Testis (tissue), 2 donors: ENCODE measurements at regions not wholly inside any gene's neighbourhood (a gene's known extent, or its start where the extent isn't known, plus 50 kb on each side); places are given as distances from the start of the nearest gene placed in this dataset.

Experiments used
- DNase-seq: peaks from one replicate; pipeline ENCODE4 v3.0.0-alpha.2; 2019
- H3K27ac ChIP-seq, 2 donors: fragments of 200-600 bp; sonication (generic); one replicate each; pipeline ENCODE4 v1.5.1; 2019
- H3K27me3 ChIP-seq: fragments of 200-600 bp; sonication (generic); one replicate; pipeline ENCODE4 v1.5.1; 2019
- H3K36me3 ChIP-seq: fragments of 200-600 bp; sonication (generic); one replicate; pipeline ENCODE4 v1.5.1; 2017; ENCODE audit warnings: low read depth; ENCODE audit errors: missing control alignments
- H3K4me1 ChIP-seq: fragments of 200-600 bp; sonication (generic); one replicate; pipeline ENCODE4 v1.5.1; 2019
- H3K4me3 ChIP-seq, 2 donors: fragments of 200-600 bp; sonication (generic); one replicate each; pipeline ENCODE4 v1.5.1; 2017 to 2019
- H3K9me3 ChIP-seq: fragments of 200-600 bp; sonication (generic); one replicate; pipeline ENCODE4 v1.5.1; 2017
- POLR2A ChIP-seq: fragments of 450-650 bp; IDR thresholded peaks from one replicate; pipeline ENCODE4 v1.6.1; 2017; ENCODE audit warnings: antibody characterized with exemption, mild to moderate bottlenecking, moderate library complexity
- WGBS, 2 donors: methylation state at CpG; one replicate each; pipeline ENCODE4 v1.1.5; 2018; 5-methylcytosine and 5-hydroxymethylcytosine counted together
- intact Hi-C: fragments of 100-400 bp; cut with DNase I; formaldehyde crosslinking; loops from one replicate; pipeline ENCODE4 v1.15.1; 2023; ENCODE audit warnings: low total_unique reads
- TF ChIP-seq, protein P1 (sequence below), 3 experiments: fragments of 450-650 bp in 2 of 3; fragments of 200-600 bp in 1 of 3; sonication (generic) in 1 of 3; IDR thresholded peaks; one replicate each; pipeline ENCODE4 v1.5.1; 2016 to 2019; ENCODE audit warnings: antibody characterized with exemption in 3 of 3, mild to moderate bottlenecking in 2 of 3, moderate library complexity in 1 of 3

DNA sequence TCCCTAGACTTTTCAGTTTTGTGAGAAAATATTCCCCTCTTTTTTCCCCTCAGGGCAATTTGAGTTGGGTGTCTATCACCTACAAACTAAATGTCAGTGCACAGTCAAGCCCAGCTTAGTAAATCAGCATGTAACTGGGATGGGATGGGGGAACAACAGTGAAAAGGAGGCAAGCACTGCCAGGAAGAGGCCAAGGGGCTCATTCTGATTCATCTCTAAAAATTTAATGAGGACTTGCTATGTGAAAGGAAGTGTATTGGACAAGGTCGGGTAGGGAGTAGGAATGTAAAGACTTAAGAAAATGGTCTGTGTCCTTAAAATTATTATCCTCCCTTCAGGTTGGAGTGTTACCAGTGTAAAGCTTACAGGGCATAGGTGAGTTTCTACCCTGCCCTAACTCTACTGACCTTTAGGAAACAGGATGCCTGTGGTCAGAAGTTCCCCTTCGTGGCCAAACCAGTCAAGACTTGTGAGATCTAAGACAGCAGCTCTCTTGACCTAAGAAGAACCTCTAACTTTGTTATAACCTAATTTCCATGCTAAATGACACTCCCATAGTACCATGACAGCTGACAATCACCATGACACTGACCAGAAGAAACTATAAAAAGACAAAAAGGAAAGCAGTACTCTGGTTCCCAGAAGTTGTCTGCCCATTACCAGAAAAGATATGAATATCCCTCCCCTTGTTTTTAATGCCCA is 194.4 kb upstream of the LDB2 start:
- no peaks in the 10 kb centered on the region for H3K9me3 ChIP-seq
- intact Hi-C loops: no loop called here
- peaks cover 18% of the 10 kb centered on the region for H3K4me1 ChIP-seq
- H3K27ac ChIP-seq: no peak overlapping the region
- no peaks in the 10 kb centered on the region for H3K27me3 ChIP-seq
- TF ChIP-seq POLR2A: no peak
- TF ChIP-seq, protein P1, sequence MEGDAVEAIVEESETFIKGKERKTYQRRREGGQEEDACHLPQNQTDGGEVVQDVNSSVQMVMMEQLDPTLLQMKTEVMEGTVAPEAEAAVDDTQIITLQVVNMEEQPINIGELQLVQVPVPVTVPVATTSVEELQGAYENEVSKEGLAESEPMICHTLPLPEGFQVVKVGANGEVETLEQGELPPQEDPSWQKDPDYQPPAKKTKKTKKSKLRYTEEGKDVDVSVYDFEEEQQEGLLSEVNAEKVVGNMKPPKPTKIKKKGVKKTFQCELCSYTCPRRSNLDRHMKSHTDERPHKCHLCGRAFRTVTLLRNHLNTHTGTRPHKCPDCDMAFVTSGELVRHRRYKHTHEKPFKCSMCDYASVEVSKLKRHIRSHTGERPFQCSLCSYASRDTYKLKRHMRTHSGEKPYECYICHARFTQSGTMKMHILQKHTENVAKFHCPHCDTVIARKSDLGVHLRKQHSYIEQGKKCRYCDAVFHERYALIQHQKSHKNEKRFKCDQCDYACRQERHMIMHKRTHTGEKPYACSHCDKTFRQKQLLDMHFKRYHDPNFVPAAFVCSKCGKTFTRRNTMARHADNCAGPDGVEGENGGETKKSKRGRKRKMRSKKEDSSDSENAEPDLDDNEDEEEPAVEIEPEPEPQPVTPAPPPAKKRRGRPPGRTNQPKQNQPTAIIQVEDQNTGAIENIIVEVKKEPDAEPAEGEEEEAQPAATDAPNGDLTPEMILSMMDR (IDR thresholded peaks at IDR 0.05): no peak
- 88 to 94% methylated on average over 2 of the region's 2 CpGs for WGBS, 2 donors
- no peak for DNase-seq
- H3K36me3 ChIP-seq: no peaks in the 10 kb centered on the region
- no peak overlapping the region for H3K4me3 ChIP-seq

- Histone ChIP-seq H3K9me3 (no peaks in the 10 kb centered on the region), H3K4me1 (peaks cover 18% of the 10 kb centered on the region), H3K36me3 (no peaks in the 10 kb centered on the region), H3K27ac (no peak overlapping the region), H3K27me3 (no peaks in the 10 kb centered on the region), H3K4me3 (no peak overlapping the region)
- intact Hi-C loops: no loop called here
- no peak for DNase-seq
- no peak for TF ChIP-seq POLR2A
- TF ChIP-seq, protein P1 (IDR thresholded peaks at IDR 0.05): no peak
- WGBS, 2 donors: 88 to 90% methylated on average over 3 of the region's 3 CpGs
These were observed 192.7 kb upstream of the LDB2 start for GRCh38 chr4:17091104-17091503.

GRCh38 chr4:17090063-17090462 is 191.6 kb upstream of the LDB2 start:
- no peaks in the 10 kb centered on the region for H3K9me3 ChIP-seq
- no peak for DNase-seq
- whole genome bisulfite sequencing, 2 donors: 89 to 92% methylated on average over 3 of the region's 3 CpGs
- H3K4me1 ChIP-seq: peaks cover 15% of the 10 kb centered on the region
- no peak for TF ChIP-seq POLR2A
- TF ChIP-seq, protein P1 (IDR thresholded peaks at IDR 0.05): no peak
- H3K27me3 ChIP-seq: no peaks in the 10 kb centered on the region
- no peak overlapping the region for H3K4me3 ChIP-seq
- intact Hi-C loops: no loop called here
- no peaks in the 10 kb centered on the region for H3K36me3 ChIP-seq
- no peak overlapping the region for H3K27ac ChIP-seq

DNA sequence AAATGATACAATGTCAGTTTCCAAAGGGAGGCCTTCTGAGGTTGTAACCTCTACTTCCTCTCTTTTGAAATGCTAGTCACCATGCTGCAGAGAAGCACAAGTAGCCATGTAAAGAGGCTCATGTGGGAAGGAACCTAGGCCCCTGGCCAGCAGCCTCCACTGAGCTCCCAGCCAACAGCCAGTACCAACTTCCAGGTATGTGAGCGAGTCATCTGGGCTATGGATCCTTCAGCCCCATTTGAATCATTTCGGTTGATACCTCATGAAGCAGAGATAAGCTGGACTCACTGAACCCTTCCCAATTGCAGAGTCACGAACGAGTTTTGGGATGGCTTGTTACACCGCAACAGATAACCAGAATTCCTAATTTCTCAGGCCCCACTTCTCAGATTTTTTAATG is 187.0 kb upstream of the LDB2 start:
- no peak for TF ChIP-seq POLR2A
- TF ChIP-seq, protein P1 (IDR thresholded peaks at IDR 0.05): no peak
- WGBS, 2 donors: 95% methylated on average over 5 of the region's 5 CpGs
- Histone ChIP-seq H3K27ac (no peak overlapping the region), H3K36me3 (no peaks in the 10 kb centered on the region), H3K9me3 (no peaks in the 10 kb centered on the region), H3K27me3 (no peaks in the 10 kb centered on the region), H3K4me1 (no peaks in the 10 kb centered on the region), H3K4me3 (no peak overlapping the region)
- DNase-seq: no peak
- intact Hi-C loops: no loop called here

- Histone ChIP-seq H3K4me3 (no peak overlapping the region), H3K27me3 (no peaks in the 10 kb centered on the region), H3K4me1 (no peaks in the 10 kb centered on the region), H3K36me3 (no peaks in the 10 kb centered on the region), H3K9me3 (no peaks in the 10 kb centered on the region), H3K27ac (no peak overlapping the region)
- intact Hi-C loops: no loop called here
- no peak for DNase-seq
- no peak for TF ChIP-seq POLR2A
- TF ChIP-seq, protein P1 (IDR thresholded peaks at IDR 0.05): no peak
- WGBS, 2 donors: 89 to 92% methylated on average over 4 of the region's 4 CpGs
These were observed 183.7 kb upstream of the LDB2 start for GRCh38 chr4:17082186-17082585.
